ENCODE measurements at regions not wholly inside any gene's neighbourhood (a gene's known extent, or its start where the extent isn't known, plus 50 kb on each side); places are given as distances from the start of the nearest gene placed in this dataset.

- H3K27me3 ChIP-seq: no peaks in the 10 kb centered on the region
- peaks cover 6 to 13% of the 10 kb centered on the region in 2 donors for H3K4me1 ChIP-seq
- H3K9me3 ChIP-seq: no peaks in the 10 kb centered on the region
- intact Hi-C loops (cut with DNase I): no loop called here
- no peaks in the 10 kb centered on the region for H3K36me3 ChIP-seq
- no peak for DNase-seq
- H3K4me3 ChIP-seq: no peak overlapping the region
- no peak for ATAC-seq
- H3K27ac ChIP-seq: peak overlapping the region; percentile 49 to 57
- TF ChIP-seq CTCF (IDR thresholded peaks at IDR 0.05): no peak
Observed at GRCh38 chr4:184289179-184289535, 71.5 kb upstream of the ENPP6 start.

GRCh38 chr4:184288451-184289178 is 70.9 kb upstream of the ENPP6 start:
- DNase-seq (no peak), ATAC-seq (peak; percentile 28)
- intact Hi-C loops (cut with DNase I): no loop called here
- peaks cover 6 to 10% of the 10 kb centered on the region in 2 donors for H3K4me1 ChIP-seq
- no peaks in the 10 kb centered on the region for H3K36me3 ChIP-seq
- H3K4me3 ChIP-seq: no peak overlapping the region
- no peaks in the 10 kb centered on the region for H3K9me3 ChIP-seq
- H3K27ac ChIP-seq: peak overlapping the region; percentile 49 to 57
- TF ChIP-seq CTCF (IDR thresholded peaks at IDR 0.05): no peak
- no peaks in the 10 kb centered on the region for H3K27me3 ChIP-seq

- ATAC-seq: peak; percentile 86
- H3K4me1 ChIP-seq: peaks cover 2 to 10% of the 10 kb centered on the region in 2 donors
- no peak overlapping the region for H3K4me3 ChIP-seq
- TF ChIP-seq CTCF (IDR thresholded peaks at IDR 0.05): no peak
- H3K27me3 ChIP-seq: no peaks in the 10 kb centered on the region
- H3K36me3 ChIP-seq: no peaks in the 10 kb centered on the region
- intact Hi-C loops (cut with DNase I): no loop called here
- peak overlapping the region; percentile 49 to 57 for H3K27ac ChIP-seq
- DNase-seq: peak in 3 of 4 donors; percentile 46 to 83 (median 77)
- no peaks in the 10 kb centered on the region for H3K9me3 ChIP-seq
Observed at GRCh38 chr4:184287697-184288255, 70.1 kb upstream of the ENPP6 start.

- TF ChIP-seq CTCF (IDR thresholded peaks at IDR 0.05): no peak
- H3K36me3 ChIP-seq: no peaks in the 10 kb centered on the region
- no peak for DNase-seq
- H3K4me3 ChIP-seq: no peak overlapping the region
- peaks cover 12 to 24% of the 10 kb centered on the region in 2 donors for H3K4me1 ChIP-seq
- no peaks in the 10 kb centered on the region for H3K27me3 ChIP-seq
- H3K9me3 ChIP-seq: no peaks in the 10 kb centered on the region
- ATAC-seq: no peak
- intact Hi-C loops (cut with DNase I): no loop called here
- no peak overlapping the region for H3K27ac ChIP-seq
Observed at GRCh38 chr4:184286358-184286757, 68.7 kb upstream of the ENPP6 start.

GRCh38 chr4:184284742-184285141 is 67.1 kb upstream of the ENPP6 start:
- intact Hi-C loops (cut with DNase I): no loop called here
- TF ChIP-seq CTCF (IDR thresholded peaks at IDR 0.05): no peak
- Histone ChIP-seq H3K36me3 (no peaks in the 10 kb centered on the region), H3K27me3 (no peaks in the 10 kb centered on the region), H3K4me1 (peaks cover 12 to 34% of the 10 kb centered on the region in 2 donors), H3K27ac (no peak overlapping the region), H3K4me3 (no peak overlapping the region), H3K9me3 (no peaks in the 10 kb centered on the region)
- DNase-seq: no peak
- no peak for ATAC-seq

Data from left lung (tissue), 4 donors.